HL-60 (cell line): ENCODE measurements at regions not wholly inside any gene's neighbourhood (a gene's known extent, or its start where the extent isn't known, plus 50 kb on each side); places are given as distances from the start of the nearest gene placed in this dataset.

Experiments used
- DNase-seq, 2 experiments: peaks; one replicate each; pipeline ENCODE4 v3.0.0-alpha.2; 2010 to 2020; ENCODE audit warnings: low read depth in 1 of 2, low spot score in 1 of 2
- H3K27ac ChIP-seq: fragments of 250-450 bp; sonication (Bioruptor Pico); replicated peaks from 2 replicates; pipeline ENCODE4 v1.5.1; 2020; ENCODE audit warnings: mild to moderate bottlenecking, moderate library complexity
- H3K27me3 ChIP-seq: fragments of 250-450 bp; sonication (Bioruptor Pico); 2 replicates; pipeline ENCODE4 v1.5.1; 2021; ENCODE audit warnings: mild to moderate bottlenecking, moderate library complexity; ENCODE audit not compliant: insufficient read depth, poor library complexity, severe bottlenecking
- H3K4me3 ChIP-seq: replicated peaks from 2 replicates; pipeline ENCODE4 v1.5.1; 2011; ENCODE audit warnings: mild to moderate bottlenecking, control low read depth, low read length; ENCODE audit not compliant: insufficient read depth
- CTCF ChIP-seq: IDR thresholded peaks from one replicate; pipeline ENCODE4 v1.5.1; 2011; ENCODE audit warnings: low read length, control low read depth, inconsistent platforms; ENCODE audit not compliant: insufficient read depth
- GABPA ChIP-seq: IDR thresholded peaks from 2 replicates; pipeline ENCODE4 v1.6.1; 2012; ENCODE audit warnings: low read depth
- POLR2AphosphoS5 ChIP-seq: IDR thresholded peaks from 2 replicates; pipeline ENCODE4 v1.6.1; 2012; ENCODE audit warnings: low read depth
- SPI1 ChIP-seq: IDR thresholded peaks from 2 replicates; pipeline ENCODE4 v1.6.1; 2012; ENCODE audit warnings: low read depth, mild to moderate bottlenecking, borderline replicate concordance
- TF ChIP-seq, protein P1 (sequence below): IDR thresholded peaks from 2 replicates; pipeline ENCODE4 v1.6.1; 2012; ENCODE audit warnings: low read depth; ENCODE audit not compliant: insufficient replicate concordance

DNA sequence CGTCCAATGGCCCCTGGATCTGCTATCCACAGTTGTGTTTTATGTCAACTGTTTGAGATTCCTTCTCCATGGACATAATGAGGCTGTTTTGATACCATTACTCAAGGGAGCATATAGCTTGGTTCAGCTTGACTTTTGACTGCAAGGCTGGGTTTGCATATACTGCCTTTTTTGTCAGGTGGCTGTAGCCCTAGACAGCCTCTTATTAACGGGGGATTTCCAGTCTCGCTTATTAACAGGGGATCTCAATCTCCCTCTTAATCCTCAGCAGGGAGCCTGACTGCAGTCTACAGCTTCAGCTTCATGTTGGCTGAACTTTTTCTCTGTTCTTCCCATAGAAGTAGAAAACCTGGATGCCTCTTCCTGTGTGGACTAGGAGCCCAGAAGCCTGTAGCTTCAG lies 73.7 kb upstream of the TNC start:
- TF ChIP-seq, protein P1, sequence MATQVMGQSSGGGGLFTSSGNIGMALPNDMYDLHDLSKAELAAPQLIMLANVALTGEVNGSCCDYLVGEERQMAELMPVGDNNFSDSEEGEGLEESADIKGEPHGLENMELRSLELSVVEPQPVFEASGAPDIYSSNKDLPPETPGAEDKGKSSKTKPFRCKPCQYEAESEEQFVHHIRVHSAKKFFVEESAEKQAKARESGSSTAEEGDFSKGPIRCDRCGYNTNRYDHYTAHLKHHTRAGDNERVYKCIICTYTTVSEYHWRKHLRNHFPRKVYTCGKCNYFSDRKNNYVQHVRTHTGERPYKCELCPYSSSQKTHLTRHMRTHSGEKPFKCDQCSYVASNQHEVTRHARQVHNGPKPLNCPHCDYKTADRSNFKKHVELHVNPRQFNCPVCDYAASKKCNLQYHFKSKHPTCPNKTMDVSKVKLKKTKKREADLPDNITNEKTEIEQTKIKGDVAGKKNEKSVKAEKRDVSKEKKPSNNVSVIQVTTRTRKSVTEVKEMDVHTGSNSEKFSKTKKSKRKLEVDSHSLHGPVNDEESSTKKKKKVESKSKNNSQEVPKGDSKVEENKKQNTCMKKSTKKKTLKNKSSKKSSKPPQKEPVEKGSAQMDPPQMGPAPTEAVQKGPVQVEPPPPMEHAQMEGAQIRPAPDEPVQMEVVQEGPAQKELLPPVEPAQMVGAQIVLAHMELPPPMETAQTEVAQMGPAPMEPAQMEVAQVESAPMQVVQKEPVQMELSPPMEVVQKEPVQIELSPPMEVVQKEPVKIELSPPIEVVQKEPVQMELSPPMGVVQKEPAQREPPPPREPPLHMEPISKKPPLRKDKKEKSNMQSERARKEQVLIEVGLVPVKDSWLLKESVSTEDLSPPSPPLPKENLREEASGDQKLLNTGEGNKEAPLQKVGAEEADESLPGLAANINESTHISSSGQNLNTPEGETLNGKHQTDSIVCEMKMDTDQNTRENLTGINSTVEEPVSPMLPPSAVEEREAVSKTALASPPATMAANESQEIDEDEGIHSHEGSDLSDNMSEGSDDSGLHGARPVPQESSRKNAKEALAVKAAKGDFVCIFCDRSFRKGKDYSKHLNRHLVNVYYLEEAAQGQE = no peak
- TF ChIP-seq GABPA (no peak), POLR2AphosphoS5 (no peak)
- Histone ChIP-seq H3K4me3 (no peak overlapping the region), H3K27ac (no peak overlapping the region), H3K27me3 (no peaks in the 10 kb centered on the region)
- DNase-seq = no peak

DNA sequence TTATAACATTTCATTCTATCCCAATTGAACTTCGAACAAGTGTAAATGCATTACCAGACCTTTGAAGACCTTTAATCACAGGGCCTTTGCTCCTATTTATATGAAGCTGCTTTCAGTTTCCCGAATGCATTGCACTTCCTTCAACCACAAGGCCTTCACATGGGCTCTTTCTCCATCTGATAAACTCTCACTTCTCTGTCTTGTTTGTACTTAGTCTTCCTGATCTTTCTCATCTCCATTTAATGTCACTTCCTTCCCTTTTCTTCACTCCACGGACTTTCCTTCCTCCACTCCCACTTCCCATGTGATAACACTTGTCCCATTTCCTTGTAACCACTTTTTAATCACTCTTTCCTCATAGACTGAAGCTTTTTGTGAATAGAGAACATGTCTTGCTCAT lies 74.3 kb upstream of the TNC start:
- DNase-seq = no peak
- no peak for TF ChIP-seq CTCF
- TF ChIP-seq SPI1 = no peak
- TF ChIP-seq POLR2AphosphoS5 = no peak
- TF ChIP-seq GABPA = no peak
- TF ChIP-seq, protein P1 = no peak
- H3K27me3 ChIP-seq = no peaks in the 10 kb centered on the region
- H3K4me3 ChIP-seq = no peak overlapping the region
- no peak overlapping the region for H3K27ac ChIP-seq

DNA sequence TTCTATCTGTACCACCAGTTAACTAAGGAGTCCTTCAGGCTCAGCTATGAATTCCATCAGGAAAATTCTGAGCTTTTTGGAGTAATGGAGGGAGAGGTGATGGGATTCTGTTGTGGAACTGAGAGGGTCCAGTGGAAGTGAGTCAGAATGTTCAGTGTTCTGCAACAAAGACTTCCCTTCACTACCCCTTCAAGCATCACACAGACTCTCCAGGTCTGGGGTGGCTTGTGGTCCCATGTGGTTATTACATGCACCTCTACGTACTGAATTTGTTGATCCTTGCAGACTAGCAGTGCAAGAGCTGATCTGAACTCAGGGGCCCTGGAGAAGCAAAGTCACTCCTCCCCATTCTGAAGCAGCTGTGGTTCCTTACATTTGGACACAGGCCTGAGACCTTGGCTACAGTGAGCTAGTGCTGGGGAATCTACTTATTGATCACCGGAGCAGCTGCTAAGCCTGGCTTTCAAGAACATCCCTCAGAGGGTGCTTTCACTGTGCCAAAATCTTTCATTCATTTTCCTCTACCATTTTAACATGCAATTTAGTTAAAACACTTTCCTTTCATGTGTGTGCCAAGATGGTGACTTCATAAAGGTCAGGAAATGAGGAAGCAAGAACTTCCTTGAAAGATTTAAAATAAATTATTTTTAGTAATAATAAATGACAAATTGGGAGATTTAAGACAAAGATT lies 75.0 kb upstream of the TNC start:
- TF ChIP-seq SPI1 (no peak), POLR2AphosphoS5 (no peak), CTCF (no peak), GABPA (no peak)
- TF ChIP-seq, protein P1 = no peak
- no peak overlapping the region for H3K4me3 ChIP-seq
- H3K27me3 ChIP-seq = no peaks in the 10 kb centered on the region
- no peak for DNase-seq
- no peak overlapping the region for H3K27ac ChIP-seq
